Coronary artery (tissue), 2 donors: ENCODE measurements at regions not wholly inside any gene's neighbourhood (a gene's known extent, or its start where the extent isn't known, plus 50 kb on each side); places are given as distances from the start of the nearest gene placed in this dataset.
"Not testable (repeated sequence)": the region's sequence is repeated elsewhere in the genome, so short reads cannot be mapped to it uniquely, and the experiment has no call there.

Experiments
- DNase-seq: peaks from one replicate; pipeline ENCODE4 v3.0.0-alpha.2; 2017; ENCODE audit warnings: low spot score
- H3K27ac ChIP-seq, 2 donors: fragments of 200-600 bp; sonication (generic); one replicate each; pipeline ENCODE4 v1.5.1; 2016 to 2019
- H3K4me3 ChIP-seq: fragments of 200-600 bp; sonication (generic); 2 replicates; pipeline ENCODE4 v1.5.1; 2016; ENCODE audit warnings: mild to moderate bottlenecking, moderate library complexity
- TF ChIP-seq, protein P1 (sequence below): fragments of 200-600 bp; sonication (generic); IDR thresholded peaks from one replicate; pipeline ENCODE4 v1.5.1; 2019; ENCODE audit warnings: antibody characterized with exemption

DNA sequence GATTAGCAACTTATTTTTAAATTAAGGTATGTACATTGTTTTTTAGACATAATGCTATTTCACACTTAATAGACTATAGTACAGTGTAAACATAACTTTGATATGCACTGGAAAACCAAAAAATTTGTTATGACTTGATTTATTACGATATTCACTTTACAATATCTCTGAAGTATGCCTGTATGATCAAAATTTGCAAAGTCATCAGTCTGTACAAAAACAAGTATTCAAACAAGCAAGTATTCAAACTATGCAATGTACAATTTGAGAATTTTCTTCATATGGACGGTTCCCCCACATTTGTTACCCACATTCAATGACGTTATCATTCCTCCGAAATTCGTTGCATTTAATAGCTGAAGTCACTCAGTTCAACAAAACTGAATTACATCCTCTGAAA is 147.9 kb downstream of the AVL9 start:
- TF ChIP-seq, protein P1, sequence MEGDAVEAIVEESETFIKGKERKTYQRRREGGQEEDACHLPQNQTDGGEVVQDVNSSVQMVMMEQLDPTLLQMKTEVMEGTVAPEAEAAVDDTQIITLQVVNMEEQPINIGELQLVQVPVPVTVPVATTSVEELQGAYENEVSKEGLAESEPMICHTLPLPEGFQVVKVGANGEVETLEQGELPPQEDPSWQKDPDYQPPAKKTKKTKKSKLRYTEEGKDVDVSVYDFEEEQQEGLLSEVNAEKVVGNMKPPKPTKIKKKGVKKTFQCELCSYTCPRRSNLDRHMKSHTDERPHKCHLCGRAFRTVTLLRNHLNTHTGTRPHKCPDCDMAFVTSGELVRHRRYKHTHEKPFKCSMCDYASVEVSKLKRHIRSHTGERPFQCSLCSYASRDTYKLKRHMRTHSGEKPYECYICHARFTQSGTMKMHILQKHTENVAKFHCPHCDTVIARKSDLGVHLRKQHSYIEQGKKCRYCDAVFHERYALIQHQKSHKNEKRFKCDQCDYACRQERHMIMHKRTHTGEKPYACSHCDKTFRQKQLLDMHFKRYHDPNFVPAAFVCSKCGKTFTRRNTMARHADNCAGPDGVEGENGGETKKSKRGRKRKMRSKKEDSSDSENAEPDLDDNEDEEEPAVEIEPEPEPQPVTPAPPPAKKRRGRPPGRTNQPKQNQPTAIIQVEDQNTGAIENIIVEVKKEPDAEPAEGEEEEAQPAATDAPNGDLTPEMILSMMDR = no peak
- no peak for DNase-seq
- Histone ChIP-seq H3K4me3 (no peak overlapping the region), H3K27ac (no peak overlapping the region)

DNA sequence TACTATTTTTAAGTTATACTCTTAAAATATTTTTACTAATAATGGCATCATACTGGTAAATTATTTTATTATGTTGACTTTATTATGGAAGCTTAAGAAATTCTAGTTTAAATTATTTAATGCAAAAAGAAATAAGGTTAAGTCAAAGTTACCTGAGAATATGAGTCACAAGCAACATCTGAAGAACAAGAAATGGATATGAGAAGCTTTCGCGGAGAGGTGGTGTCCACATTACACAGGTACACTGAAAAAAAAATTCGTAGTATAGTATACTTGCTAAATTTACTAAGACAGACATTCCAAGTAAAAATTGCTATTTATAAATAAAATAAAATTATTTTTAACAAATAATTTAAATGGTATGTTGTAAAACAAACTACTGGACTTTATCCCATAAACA is 143.8 kb downstream of the AVL9 start:
- TF ChIP-seq, protein P1 = no peak
- H3K27ac ChIP-seq = no peak overlapping the region
- DNase-seq = no peak
- no peak overlapping the region for H3K4me3 ChIP-seq

DNA sequence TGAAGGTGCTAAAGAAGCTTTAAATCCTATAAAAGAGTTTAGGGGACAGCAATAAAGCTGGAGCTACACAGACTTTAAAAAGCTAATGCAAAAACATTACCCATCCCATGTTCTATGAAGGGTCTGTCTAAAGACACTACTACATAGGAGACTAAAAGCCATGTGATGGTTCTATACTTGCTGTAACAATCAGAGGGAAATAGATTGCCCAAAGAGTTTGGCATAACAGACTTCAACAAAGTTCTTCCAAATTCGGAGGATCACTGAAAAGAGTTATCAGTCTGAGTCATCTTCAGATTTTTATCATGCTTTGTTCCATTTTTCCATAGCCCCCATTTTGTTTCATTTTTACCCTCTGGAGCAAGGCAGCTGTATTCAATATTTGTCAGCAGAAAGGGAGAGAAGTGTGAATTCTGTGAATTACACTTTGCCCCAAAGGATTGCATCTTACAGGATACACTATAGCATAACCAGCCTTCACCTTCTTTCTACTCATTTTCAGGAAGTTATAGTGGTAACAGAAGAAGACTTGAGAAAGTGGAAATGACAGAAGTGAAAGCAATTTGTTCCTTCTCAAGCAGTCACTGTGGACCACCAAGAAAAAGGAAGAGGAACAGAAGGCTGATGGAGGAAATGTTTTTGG is 143.3 kb downstream of the AVL9 start:
- not testable (repeated sequence) for H3K27ac ChIP-seq, DNase-seq, H3K4me3 ChIP-seq
